BLaER1 treated with 17β-estradiol and CSF1 and Interleukin-3, amounts not matched to agents 10 nM and 100 nM (cell line): ENCODE measurements at regions not wholly inside any gene's neighbourhood (a gene's known extent, or its start where the extent isn't known, plus 50 kb on each side); places are given as distances from the start of the nearest gene placed in this dataset.
"Not testable (repeated sequence)": the region's sequence is repeated elsewhere in the genome, so short reads cannot be mapped to it uniquely, and the experiment has no call there.

Experiments used
- H3K27ac ChIP-seq, 11 experiments: shearing (Covaris generic); formaldehyde crosslinking; 2 replicates each; pipeline ENCODE4 v1.8.1; 2022
- H3K27me3 ChIP-seq, 11 experiments: shearing (Covaris generic); formaldehyde crosslinking; 2 replicates each; pipeline ENCODE4 v1.8.1; 2022
- H3K36me3 ChIP-seq, 11 experiments: shearing (Covaris generic); formaldehyde crosslinking; 2 replicates each; pipeline ENCODE4 v1.8.1; 2022
- H3K4me1 ChIP-seq, 10 experiments: shearing (Covaris generic); formaldehyde crosslinking; 2 replicates each; pipeline ENCODE4 v1.8.1; 2022
- H3K4me2 ChIP-seq, 11 experiments: shearing (Covaris generic); formaldehyde crosslinking; 2 replicates each; pipeline ENCODE4 v1.8.1; 2022
- H3K4me3 ChIP-seq, 10 experiments: shearing (Covaris generic); formaldehyde crosslinking; 2 replicates each; pipeline ENCODE4 v1.8.1; 2022
- H3K9ac ChIP-seq, 11 experiments: shearing (Covaris generic); formaldehyde crosslinking; 2 replicates each; pipeline ENCODE4 v1.8.1; 2022
- H3K9me3 ChIP-seq, 11 experiments: shearing (Covaris generic); formaldehyde crosslinking; replicated peaks in 1 of 11; 2 replicates each; pipeline ENCODE4 v1.8.1; 2022
- H4K20me1 ChIP-seq, 11 experiments: shearing (Covaris generic); formaldehyde crosslinking; 2 replicates each; pipeline ENCODE4 v1.8.1; 2022
- Cebpa-rat ChIP-seq, 11 experiments: shearing (Covaris generic); IDR thresholded peaks; 2 replicates each; pipeline ENCODE4 v1.8.1; 2022

DNA sequence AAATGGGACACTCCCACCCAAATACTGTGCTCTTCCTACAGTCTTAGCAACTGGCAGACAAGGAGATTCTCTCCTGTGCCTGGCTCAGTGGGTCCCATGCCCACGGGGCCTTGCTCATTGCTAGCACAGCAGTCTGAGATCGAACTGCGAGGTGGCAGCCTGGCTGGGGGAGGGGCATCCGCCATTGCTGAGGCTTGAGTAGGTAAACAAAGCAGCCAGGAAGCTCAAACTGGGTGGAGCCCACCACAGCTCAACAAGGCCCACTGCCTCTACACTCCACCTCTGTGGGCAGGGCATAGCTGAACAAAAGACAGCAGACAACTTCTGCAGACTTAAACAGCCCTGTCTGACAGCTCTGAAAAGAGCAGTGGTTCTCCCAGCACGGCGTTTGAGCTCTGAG, 174.8 kb downstream of the COL12A1 start:
- H3K4me3 ChIP-seq, H3K4me2 ChIP-seq, H3K36me3 ChIP-seq, H3K9ac ChIP-seq, H4K20me1 ChIP-seq, H3K9me3 ChIP-seq, H3K27ac ChIP-seq, H3K27me3 ChIP-seq, H3K4me1 ChIP-seq: not testable (repeated sequence)

DNA sequence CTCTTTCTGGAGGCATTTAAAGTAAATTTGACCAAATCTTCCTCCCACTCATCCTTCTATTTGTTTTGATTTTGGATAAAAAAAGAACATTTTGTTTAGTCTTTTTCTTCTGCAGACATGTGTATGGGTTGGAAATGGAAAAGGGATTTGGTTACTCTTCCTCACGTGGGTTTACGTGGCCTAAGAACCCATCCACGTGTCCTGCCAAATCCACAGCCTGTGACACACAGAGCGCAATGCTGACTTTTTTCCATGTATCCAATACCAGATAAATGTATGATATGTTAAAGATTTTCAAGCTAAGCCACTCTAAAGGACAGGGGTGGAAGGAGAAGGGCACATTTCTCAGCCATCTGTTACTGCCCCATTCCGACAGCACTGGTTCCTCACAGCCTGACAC, 176.5 kb downstream of the COL12A1 start:
- Histone ChIP-seq H3K36me3 (no peaks in the 10 kb centered on the region), H3K27ac (no peak overlapping the region), H3K4me1 (no peaks in the 10 kb centered on the region), H3K9me3 (no peaks in the 10 kb centered on the region), H3K9ac (no peak overlapping the region), H3K4me3 (no peak overlapping the region), H3K27me3 (no peaks in the 10 kb centered on the region), H3K4me2 (no peak overlapping the region), H4K20me1 (no peaks in the 10 kb centered on the region)
- TF ChIP-seq Cebpa-rat (IDR thresholded peaks at IDR 0.05), result no peak

DNA sequence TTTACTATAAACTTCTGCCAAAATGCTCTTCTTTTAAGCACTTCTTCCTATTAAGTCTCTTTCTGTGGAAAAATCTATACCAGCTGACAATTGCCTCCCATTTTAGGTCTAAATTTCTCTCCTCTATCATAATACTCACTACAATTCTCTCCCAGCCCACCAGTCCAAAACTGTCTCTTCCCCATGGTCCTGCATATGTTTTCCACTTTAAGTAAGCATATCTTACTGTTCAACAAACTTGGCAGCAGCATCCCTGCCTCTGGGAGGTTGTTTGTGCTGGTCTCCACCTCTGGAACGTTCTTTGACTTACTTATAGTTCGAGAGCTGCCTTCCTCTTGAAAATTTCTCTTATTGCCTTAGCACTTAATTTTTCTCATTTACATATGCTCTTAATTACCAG, 180.5 kb downstream of the COL12A1 start:
- Histone ChIP-seq H3K27ac (no peak overlapping the region), H3K9me3 (no peaks in the 10 kb centered on the region), H3K4me1 (no peaks in the 10 kb centered on the region), H3K36me3 (no peaks in the 10 kb centered on the region), H3K9ac (no peak overlapping the region), H4K20me1 (no peaks in the 10 kb centered on the region), H3K27me3 (no peaks in the 10 kb centered on the region), H3K4me2 (no peak overlapping the region), H3K4me3 (no peak overlapping the region)
- no peak for TF ChIP-seq Cebpa-rat (IDR thresholded peaks at IDR 0.05)

DNA sequence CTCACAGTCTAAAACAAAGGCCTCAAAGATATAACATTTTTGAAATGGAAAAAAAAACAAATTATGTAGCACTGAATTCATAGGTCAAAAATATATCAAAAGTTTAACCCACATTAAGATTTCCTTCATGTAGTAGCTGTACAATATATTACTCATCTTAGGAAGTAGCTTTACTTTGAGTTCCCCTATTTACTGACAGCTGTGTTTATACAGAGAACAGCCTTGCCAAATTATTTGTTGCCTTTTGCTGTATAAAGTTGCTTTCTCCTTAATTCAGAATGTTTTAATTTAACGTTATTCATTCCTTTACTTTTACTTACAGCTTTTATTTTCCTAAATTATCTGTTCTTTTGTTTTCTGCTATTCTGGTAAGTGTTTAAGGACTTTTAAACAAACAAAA, 181.0 kb downstream of the COL12A1 start:
- Histone ChIP-seq H3K4me1 (no peaks in the 10 kb centered on the region), H3K4me2 (no peak overlapping the region), H4K20me1 (no peaks in the 10 kb centered on the region), H3K9ac (no peak overlapping the region), H3K36me3 (no peaks in the 10 kb centered on the region), H3K27me3 (no peaks in the 10 kb centered on the region), H3K9me3 (no peaks in the 10 kb centered on the region), H3K4me3 (no peak overlapping the region), H3K27ac (no peak overlapping the region)
- TF ChIP-seq Cebpa-rat (IDR thresholded peaks at IDR 0.05), result no peak

DNA sequence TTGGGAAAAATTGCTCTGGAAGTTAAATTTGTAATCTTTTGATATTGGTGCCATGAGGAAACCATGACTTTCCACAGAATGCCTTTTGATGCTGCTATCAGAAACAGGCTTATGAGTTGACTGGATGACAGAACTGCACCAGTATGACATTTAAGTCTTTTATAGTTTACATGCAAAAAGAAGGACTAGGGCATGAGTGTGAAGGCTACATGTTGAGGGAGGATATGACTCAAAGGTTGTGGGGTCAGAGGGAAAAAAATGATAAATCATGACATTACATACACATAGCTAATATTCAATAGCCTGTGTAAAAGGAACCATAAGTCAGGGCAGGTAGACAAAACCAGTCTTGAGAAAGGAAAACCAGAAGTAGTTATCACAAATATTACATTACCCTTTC, 182.2 kb downstream of the COL12A1 start:
- H3K4me2 ChIP-seq, result no peak overlapping the region
- no peaks in the 10 kb centered on the region for H4K20me1 ChIP-seq
- no peaks in the 10 kb centered on the region for H3K36me3 ChIP-seq
- no peak for TF ChIP-seq Cebpa-rat (IDR thresholded peaks at IDR 0.05)
- peaks cover 0 to 5% (median 0%) of the 10 kb centered on the region in 11 experiments; a peak in 1 of 22 replicates for H3K9me3 ChIP-seq
- no peak overlapping the region for H3K4me3 ChIP-seq
- no peaks in the 10 kb centered on the region for H3K4me1 ChIP-seq
- H3K27me3 ChIP-seq, result no peaks in the 10 kb centered on the region
- H3K27ac ChIP-seq, result no peak overlapping the region
- no peak overlapping the region for H3K9ac ChIP-seq

DNA sequence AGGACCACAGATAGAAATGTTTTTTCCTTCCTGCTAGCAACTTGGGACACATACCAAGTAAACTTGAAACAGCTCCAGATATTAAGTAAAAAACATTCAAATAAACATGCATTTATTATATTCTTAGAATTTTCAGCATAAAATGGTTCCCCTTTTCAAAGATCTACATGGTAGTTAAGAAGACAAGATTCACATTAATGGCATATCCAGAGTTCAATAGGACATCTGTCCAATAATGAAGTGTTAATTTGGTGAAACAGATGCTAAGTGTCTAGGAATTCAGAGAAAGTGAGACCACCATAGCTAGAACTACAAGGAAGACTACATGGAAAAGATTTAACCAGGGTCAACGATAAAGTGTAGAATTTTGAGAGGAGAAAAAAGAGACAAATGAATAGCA, 184.9 kb downstream of the COL12A1 start:
- no peak for TF ChIP-seq Cebpa-rat (IDR thresholded peaks at IDR 0.05)
- no peaks in the 10 kb centered on the region for H3K27me3 ChIP-seq

DNA sequence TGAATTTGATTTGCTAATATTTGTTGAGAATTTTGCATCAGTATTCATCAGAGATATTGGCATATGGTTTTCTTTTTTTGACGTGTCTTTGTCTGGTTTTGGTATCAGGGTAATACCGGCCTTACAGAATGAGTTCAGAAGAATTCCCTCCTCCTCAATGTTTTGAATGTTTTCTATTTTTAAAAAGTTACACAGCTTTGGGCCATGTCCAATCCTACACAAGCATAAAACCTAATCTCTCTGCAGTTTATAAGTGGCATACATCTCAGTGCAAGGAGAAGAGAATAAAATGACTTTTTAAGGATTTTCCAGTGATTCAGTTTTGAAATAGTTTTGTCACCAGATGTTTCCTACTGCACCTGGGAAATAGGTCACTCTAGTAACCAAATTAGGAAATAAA, 185.5 kb downstream of the COL12A1 start:
- Histone ChIP-seq H3K4me3 (no peak overlapping the region), H4K20me1 (no peaks in the 10 kb centered on the region), H3K9ac (no peak overlapping the region), H3K9me3 (peaks cover 0 to 8% (median 0%) of the 10 kb centered on the region in 11 experiments; a peak in 1 of 22 replicates), H3K4me2 (no peak overlapping the region), H3K36me3 (no peaks in the 10 kb centered on the region), H3K27me3 (no peaks in the 10 kb centered on the region), H3K27ac (no peak overlapping the region), H3K4me1 (no peaks in the 10 kb centered on the region)
- TF ChIP-seq Cebpa-rat (IDR thresholded peaks at IDR 0.05), result no peak

More for the DNA sequence above, 184.9 kb downstream of the COL12A1 start:
- Histone ChIP-seq H3K9me3 (peaks cover 0 to 8% (median 0%) of the 10 kb centered on the region in 11 experiments; a peak in 1 of 22 replicates), H3K27ac (no peak overlapping the region), H3K4me3 (no peak overlapping the region), H3K36me3 (no peaks in the 10 kb centered on the region), H3K9ac (no peak overlapping the region), H4K20me1 (no peaks in the 10 kb centered on the region), H3K4me2 (no peak overlapping the region), H3K4me1 (no peaks in the 10 kb centered on the region)

DNA sequence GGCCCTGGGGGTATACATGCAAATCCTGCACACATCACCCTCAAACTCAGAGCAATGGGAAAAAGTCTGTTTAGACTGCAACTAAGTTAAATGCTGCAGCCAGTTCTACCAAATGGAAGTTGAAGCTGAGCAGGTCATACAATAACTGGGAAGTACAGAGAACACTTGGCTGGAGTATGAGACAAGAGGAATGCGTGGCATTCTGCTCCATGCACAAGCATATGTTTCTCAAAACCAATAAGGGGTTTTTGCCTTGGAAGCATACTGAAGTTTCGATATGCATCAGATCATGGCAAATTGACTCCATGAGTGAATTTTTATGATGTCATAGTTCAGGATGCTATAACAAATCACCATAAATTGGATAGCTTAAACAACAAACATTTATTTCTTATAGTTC, 193.8 kb downstream of the COL12A1 start:
- H3K4me1 ChIP-seq, result no peaks in the 10 kb centered on the region

DNA sequence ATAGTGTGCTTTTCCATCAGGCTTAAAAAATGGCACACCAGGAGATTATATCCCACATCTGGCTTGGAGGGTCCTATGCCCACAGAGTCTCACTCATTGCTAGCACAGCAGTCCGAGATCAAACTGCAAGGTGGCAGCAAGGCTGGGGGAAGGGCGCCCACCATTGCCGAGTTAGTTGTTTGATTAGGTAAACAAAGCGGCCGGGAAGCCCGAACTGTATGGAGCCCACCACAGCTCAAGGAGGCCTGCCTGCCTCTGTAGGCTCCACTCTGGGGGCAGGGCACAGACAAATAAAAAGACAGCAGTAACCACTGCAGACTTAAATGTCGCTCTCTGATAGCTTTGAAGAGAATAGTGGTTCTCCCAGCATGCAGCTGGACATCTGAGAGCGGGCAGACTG, 201.9 kb downstream of the COL12A1 start:
- not testable (repeated sequence) for H4K20me1 ChIP-seq, H3K4me3 ChIP-seq, H3K27ac ChIP-seq, H3K9ac ChIP-seq, H3K27me3 ChIP-seq, H3K36me3 ChIP-seq, H3K4me1 ChIP-seq, H3K4me2 ChIP-seq
- peaks cover 0 to 10% (median 4%) of the 10 kb centered on the region in 11 experiments; a peak in 8 of 22 replicates for H3K9me3 ChIP-seq

More for the DNA sequence above, 193.8 kb downstream of the COL12A1 start:
- Histone ChIP-seq H3K9ac (no peak overlapping the region), H3K27me3 (no peaks in the 10 kb centered on the region), H4K20me1 (no peaks in the 10 kb centered on the region), H3K9me3 (no peaks in the 10 kb centered on the region), H3K4me2 (no peak overlapping the region), H3K36me3 (no peaks in the 10 kb centered on the region), H3K27ac (no peak overlapping the region), H3K4me3 (no peak overlapping the region)
- no peak for TF ChIP-seq Cebpa-rat (IDR thresholded peaks at IDR 0.05)

DNA sequence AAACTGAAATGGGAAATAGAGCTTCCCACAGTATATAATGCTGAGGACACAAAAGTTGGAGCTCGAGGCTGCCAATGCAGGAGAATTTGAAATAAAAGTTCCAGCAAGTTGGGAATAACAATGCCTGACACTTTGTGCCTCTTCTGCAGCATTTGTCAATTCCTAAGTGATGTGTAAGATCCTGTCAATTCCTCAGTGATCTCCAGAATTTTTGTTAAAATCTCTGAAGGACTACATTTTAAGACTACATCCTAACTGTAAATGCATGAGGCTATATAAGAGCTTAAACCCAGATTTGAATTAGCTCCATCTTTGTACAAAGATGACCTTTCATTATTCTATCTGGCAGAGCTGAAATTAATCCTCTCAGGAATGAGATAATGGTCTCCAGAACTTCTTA, 208.2 kb downstream of the COL12A1 start:
- no peak overlapping the region for H3K4me2 ChIP-seq
- H3K4me1 ChIP-seq, result no peaks in the 10 kb centered on the region
- no peaks in the 10 kb centered on the region for H3K27me3 ChIP-seq
- H4K20me1 ChIP-seq, result no peaks in the 10 kb centered on the region
- no peak overlapping the region for H3K9ac ChIP-seq
- no peak overlapping the region for H3K27ac ChIP-seq
- H3K4me3 ChIP-seq, result no peak overlapping the region
- no peaks in the 10 kb centered on the region for H3K9me3 ChIP-seq
- no peak for TF ChIP-seq Cebpa-rat (IDR thresholded peaks at IDR 0.05)
- H3K36me3 ChIP-seq, result no peaks in the 10 kb centered on the region

DNA sequence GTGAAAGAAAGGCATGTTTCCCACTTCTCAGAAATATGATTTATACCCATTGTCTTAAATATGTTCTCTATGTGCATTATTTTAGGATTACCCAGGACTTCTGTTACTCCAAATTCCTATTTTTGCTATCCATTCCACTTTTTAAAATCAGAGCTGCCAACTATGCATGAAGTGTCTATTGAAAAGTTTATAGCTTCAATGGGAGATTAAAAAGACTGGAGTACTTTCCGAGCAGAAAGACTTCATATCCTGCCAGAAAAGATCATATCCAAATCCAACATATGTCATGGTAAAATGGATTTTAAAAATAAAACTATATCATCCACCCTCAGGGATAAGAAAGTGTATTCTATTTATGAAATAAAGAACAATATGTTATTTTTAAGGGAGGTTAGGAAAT, 212.7 kb downstream of the COL12A1 start:
- Histone ChIP-seq H3K4me1 (no peaks in the 10 kb centered on the region), H4K20me1 (no peaks in the 10 kb centered on the region), H3K27me3 (no peaks in the 10 kb centered on the region), H3K9me3 (0 out of 22 replicates have a peak, but pooled peaks cover 0 to under 1% (median 0%) of the 10 kb centered on the region in 11 experiments), H3K27ac (no peak overlapping the region), H3K4me3 (no peak overlapping the region), H3K36me3 (no peaks in the 10 kb centered on the region), H3K4me2 (no peak overlapping the region), H3K9ac (no peak overlapping the region)
- TF ChIP-seq Cebpa-rat (IDR thresholded peaks at IDR 0.05), result no peak
